Liver (tissue), 3 donors: ENCODE measurements at regions not wholly inside any gene's neighbourhood (a gene's known extent, or its start where the extent isn't known, plus 50 kb on each side); places are given as distances from the start of the nearest gene placed in this dataset.

ENCODE experiments used
- ATF3 ChIP-seq: IDR thresholded peaks from 2 replicates; pipeline ENCODE4 v1.6.1; 2016; ENCODE audit warnings: antibody characterized with exemption
- CTCF ChIP-seq: fragments of 150-350 bp; IDR thresholded peaks from 2 replicates; pipeline ENCODE4 v1.5.1; 2017; ENCODE audit warnings: improper control_type of control experiment, low read depth, low read length; ENCODE audit not compliant: missing input control
- HNF4A ChIP-seq, 2 donors: conservative IDR thresholded peaks; 2 replicates each; pipeline ENCODE4 v1.6.1; 2016; ENCODE audit warnings: antibody characterized with exemption in 2 of 2, mild to moderate bottlenecking in 2 of 2
- TAF1 ChIP-seq: conservative IDR thresholded peaks from 2 replicates; pipeline ENCODE4 v1.6.1; 2016; ENCODE audit warnings: antibody characterized with exemption, mild to moderate bottlenecking
- YY1 ChIP-seq: IDR thresholded peaks from 2 replicates; pipeline ENCODE4 v1.6.1; 2016; ENCODE audit warnings: antibody characterized with exemption, mild to moderate bottlenecking
- donor health status: healthy.
- donor health status: healthy.

- no peak for TF ChIP-seq ATF3
- no peak for TF ChIP-seq CTCF
- no peak for TF ChIP-seq HNF4A (conservative IDR thresholded peaks at IDR 0.05)
- TF ChIP-seq YY1 = no peak
- TF ChIP-seq TAF1 = no peak
Measured at GRCh38 chr13:61142506-61142905, 273.1 kb downstream of the PCDH20 start.
